ENCODE measurements at regions not wholly inside any gene's neighbourhood (a gene's known extent, or its start where the extent isn't known, plus 50 kb on each side); places are given as distances from the start of the nearest gene placed in this dataset.

GRCh38 chr1:81700728-81701470 is 99.8 kb upstream of the ADGRL2 start:
- DNase-seq (ENCODE audit: low spot score) (no peak), FAIRE-seq (no peak)

- DNase-seq (ENCODE audit: low spot score) (no peak), FAIRE-seq (no peak)
Observed at GRCh38 chr1:81699234-81699633, 101.5 kb upstream of the ADGRL2 start.

DNA sequence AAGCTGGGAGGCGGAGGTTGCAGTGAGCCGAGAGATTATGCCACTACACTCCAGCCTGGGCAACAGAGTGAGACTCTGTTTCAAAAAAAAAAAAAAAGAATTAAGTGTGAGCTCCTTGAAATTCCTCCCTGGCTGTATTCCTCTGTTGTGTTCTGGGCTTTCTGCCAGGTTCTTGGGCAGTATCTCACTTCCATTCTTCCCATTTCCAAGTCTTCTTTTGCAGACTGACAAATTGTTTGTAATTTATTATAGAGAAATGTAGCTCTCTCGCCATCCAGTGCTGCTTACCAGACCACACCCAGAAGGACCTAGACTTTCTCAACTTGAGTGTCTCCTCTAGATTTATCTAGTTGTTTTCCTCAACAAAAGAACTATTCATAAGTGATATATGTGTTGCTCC is 105.0 kb upstream of the ADGRL2 start:
- DNase-seq (ENCODE audit: low spot score) (peak; percentile 35), FAIRE-seq (no peak)

DNA sequence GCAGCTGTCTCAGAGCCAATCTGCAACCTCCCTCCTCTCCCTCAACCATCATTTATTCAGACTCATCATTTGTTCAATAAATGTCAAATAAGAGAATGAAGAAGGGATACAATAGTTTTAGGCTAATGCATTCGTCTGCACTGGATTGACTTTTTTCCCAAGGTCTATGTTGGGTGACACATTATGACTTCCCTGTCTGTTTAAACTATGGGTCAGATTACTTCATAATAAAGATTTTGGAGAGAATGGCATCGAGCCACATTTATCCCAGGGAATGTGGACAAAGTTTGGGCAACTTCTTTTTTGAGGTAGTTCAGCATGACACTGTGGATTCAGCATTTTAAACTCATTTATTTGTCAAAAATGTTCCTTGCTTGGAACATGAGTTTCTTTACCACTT is 107.4 kb upstream of the ADGRL2 start:
- FAIRE-seq = no peak
- DNase-seq (ENCODE audit: low spot score) = no peak

DNA sequence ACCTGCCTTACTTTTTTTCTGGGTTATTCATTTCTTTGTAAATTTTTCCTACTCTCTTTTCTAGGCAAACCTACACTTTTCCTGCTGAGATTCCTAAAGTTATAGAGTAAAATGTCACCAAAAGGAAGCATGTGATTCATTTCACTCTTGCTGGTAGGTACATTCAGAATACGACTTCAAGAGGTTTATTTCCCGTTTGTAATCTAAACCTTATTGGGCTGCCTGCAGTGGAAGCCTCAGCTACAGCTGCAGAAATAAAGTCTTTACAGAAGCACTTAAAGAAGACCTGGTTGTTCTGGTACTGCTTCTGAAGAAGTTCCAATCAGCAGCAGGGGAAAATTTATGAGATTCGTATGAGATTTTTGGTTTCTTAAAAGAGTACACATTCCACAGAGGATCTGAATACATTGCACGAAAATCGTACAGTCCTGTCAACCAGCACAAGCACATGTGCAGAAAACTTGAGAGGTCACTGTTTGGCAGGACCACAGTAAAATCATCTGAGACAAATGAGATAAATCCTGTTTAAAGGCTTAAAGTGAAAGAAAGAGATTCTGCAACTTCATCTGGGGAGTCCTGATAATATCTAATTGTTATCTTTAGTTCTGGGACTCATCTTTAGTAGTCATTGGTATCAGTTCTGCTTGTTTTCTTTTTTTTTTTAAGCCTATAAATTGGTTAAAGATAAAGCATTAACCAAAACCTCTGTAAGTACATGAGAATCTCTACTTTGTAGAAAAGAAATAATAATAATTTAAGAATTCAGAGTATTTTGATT is 109.9 kb upstream of the ADGRL2 start:
- no peak for DNase-seq (ENCODE audit: low spot score)
- no peak for FAIRE-seq

- FAIRE-seq (no peak), DNase-seq (ENCODE audit: low spot score) (no peak)
Observed at GRCh38 chr1:81689531-81689941, 111.2 kb upstream of the ADGRL2 start.

DNA sequence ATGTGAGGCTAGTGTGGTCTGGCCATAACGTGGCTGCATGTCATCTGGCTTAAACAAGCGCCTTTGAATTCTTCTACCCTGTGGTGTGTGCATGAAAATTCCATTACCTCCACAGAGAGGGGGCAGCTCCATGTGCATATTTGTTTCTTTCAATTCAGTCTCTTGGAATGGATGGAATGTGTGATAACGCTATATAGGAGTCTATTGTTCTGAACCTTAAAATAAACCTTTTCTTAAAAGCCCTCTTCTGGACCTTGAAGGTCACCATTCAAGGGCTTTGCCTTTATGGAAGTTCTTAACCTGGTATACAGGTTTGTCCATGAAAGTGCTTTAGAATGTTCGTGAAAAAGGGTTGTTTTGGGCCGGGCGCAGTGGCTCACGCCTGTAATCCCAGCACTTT is 118.2 kb upstream of the ADGRL2 start:
- DNase-seq (ENCODE audit: low spot score) (no peak), FAIRE-seq (no peak)

DNA sequence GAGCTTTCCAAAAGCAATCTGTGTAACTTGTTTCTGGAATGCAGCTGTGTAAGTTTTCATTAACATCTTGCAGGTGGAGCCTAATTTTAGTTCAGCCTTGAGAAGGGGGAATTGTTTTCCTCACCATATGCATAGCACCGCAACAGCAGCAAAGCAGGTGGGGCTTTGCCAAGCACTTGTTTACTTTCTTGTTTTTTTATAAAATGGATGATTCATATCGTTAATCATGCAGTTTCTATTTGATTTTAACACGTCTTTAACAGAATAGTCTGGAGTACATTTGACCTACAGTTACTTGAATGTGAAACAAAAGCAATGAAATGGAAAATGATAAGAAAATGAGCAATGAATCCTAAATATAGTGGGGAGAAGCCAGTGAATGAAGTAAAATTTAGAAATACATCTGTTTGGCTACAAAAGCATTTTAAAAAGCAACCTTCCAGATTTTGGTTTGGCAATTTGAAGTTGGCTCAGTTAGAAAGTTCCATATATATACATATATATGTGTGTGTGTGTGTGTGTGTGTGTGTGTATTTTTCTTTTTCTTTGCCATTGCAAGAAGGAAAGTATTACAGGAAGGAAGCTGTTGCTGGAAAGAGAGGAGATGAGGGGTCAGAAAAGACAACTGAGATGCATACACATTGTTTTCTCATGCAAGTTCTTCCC is 119.0 kb upstream of the ADGRL2 start:
- DNase-seq (ENCODE audit: low spot score) = no peak
- FAIRE-seq = no peak

GRCh38 chr1:81681114-81681513 is 119.6 kb upstream of the ADGRL2 start:
- no peak for DNase-seq (ENCODE audit: low spot score)
- no peak for FAIRE-seq

- DNase-seq (ENCODE audit: low spot score) (no peak), FAIRE-seq (no peak)
Observed at GRCh38 chr1:81679942-81680341, 120.8 kb upstream of the ADGRL2 start.

- FAIRE-seq = no peak
Observed at GRCh38 chr1:81678779-81679178, 122.0 kb upstream of the ADGRL2 start.

DNA sequence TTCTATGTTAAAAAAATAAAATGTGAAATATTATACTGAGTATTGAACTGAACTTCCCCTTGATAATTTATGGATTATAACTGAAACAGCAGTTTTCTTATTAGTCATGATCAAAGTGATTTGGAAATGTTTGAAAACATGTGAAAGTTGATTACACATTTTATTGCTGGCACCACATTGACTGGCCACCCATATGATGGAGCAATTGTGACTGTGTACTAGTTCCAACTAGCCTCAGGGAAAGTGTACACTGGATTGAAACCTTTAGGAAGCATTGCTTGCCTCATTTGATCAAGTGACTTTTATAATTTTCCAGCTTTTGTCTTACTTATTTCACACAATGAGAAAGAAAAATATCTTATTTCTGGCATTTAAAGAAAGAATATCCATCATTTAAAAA is 128.0 kb upstream of the ADGRL2 start:
- DNase-seq (ENCODE audit: low spot score) (no peak), FAIRE-seq (no peak)

More at GRCh38 chr1:81678779-81679178, 122.0 kb upstream of the ADGRL2 start:
- no peak for DNase-seq (ENCODE audit: low spot score)

DNA sequence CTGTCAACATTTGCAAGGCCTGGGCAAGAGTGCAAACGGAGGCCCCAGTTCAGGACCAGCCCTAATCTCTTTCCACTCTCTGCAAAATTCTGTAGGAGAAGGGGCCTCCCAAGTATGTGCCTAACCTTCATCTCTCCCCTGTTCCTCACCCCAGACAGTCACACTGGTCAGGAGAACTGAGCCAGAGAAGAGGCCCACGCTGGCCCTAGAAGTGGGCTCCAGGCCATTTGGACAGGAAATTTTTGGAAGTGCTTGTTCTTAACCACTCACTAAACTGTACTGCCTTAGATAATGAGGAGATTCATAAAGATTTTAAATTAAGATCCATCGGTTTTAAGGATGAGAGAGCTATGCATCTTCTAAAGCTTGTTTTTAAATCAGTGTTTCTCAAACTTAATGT is 129.7 kb upstream of the ADGRL2 start:
- FAIRE-seq = no peak
- DNase-seq (ENCODE audit: low spot score) = no peak

- FAIRE-seq = no peak
Observed at GRCh38 chr1:81670286-81670685, 130.4 kb upstream of the ADGRL2 start.

DNA sequence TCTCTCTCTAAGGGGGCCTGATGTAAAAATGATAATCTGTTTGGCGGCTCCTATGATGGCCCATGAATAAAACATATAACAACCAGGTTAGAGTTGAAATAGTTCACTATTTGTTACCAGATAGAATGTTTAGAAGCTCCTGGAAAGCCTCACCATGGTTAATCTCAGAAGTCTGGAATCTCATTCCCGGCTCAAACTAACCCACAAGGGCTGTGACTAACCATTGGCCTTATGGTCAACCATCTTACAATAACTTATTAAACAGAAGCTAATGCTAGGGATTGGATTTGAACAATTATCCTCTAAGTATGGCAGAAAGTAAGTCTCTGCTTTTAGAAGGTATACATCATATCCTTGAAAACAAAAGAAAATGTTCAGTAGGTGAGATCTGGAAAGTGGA is 134.1 kb upstream of the ADGRL2 start:
- DNase-seq (ENCODE audit: low spot score) = no peak
- no peak for FAIRE-seq

More at GRCh38 chr1:81670286-81670685, 130.4 kb upstream of the ADGRL2 start:
- peak; percentile 60 for DNase-seq (ENCODE audit: low spot score)

- FAIRE-seq = no peak
- DNase-seq (ENCODE audit: low spot score) = no peak
Observed at GRCh38 chr1:81664341-81664740, 136.4 kb upstream of the ADGRL2 start.

DNA sequence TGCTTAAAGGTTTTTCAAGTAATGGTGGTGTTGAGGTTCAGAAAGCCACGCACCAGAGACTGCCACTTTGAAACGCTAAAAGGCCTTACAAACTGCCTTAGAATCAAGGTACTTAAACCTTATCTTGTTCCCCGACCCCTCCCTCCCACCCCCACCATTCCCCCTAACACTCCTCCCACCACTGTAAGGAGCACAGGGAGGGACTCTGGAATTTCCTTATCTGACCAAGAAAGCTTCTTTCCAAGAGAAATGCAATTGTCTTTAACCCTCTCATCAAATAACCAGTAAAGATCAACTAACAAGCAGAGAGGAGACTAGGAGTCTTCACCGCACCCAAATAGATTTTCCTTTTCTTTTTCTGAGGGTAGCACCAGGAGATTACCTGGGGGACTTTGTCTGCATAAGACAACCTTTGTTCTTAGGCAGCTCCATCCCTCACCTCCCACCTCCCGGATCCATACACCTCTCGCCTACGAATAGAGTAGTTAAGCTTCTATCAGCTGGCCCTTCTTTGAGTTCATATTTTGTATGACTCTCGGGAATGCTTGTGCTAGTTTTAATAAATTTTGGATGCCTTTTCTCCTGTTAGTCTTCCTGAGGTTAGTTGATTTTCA is 137.7 kb upstream of the ADGRL2 start:
- no peak for FAIRE-seq
- no peak for DNase-seq (ENCODE audit: low spot score)

DNA sequence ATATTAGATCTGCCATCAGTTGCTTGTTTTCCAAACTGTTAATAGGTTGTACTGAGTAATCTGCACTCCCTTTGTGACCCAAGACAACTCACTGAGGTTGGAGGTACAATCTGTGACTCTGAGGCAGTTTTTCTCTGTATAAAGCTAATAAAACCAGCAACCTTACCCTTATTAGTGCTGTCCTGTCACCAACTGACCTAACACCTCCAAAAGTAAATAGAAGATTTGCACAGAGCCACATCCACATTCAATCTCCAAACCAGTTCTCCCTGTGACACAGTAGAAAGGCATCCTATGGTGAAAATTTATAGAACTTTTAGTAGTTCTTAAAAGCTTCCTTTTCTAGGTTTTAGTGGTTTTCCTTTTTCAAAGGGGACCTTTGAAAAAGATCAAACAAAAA is 140.4 kb upstream of the ADGRL2 start:
- no peak for FAIRE-seq
- no peak for DNase-seq (ENCODE audit: low spot score)

GRCh38 chr1:81654657-81655056 is 146.1 kb upstream of the ADGRL2 start:
- FAIRE-seq = no peak
- DNase-seq (ENCODE audit: low spot score) = no peak

- DNase-seq (ENCODE audit: low spot score) = no peak
- FAIRE-seq = no peak
Observed at GRCh38 chr1:81654147-81654546, 146.6 kb upstream of the ADGRL2 start.

DNA sequence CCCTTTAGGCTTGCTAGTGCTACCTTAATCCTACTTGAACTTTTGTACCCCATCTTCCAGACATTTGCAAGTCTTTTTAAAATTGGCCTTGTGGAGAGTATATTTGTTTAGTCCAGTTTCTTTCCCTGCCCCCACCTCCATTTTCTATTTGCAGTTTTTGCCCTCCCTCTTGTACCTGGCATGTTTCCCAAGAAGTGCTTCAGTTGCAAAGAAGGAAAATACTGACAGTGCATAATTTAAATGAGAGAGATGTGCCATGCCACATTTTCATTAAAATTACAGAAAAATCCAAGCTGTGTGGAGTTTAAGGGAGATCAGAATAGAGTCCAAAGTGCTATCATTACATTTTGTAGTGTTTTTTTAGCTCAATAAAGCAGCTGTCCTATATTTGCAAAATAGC is 150.0 kb upstream of the ADGRL2 start:
- no peak for FAIRE-seq

DNA sequence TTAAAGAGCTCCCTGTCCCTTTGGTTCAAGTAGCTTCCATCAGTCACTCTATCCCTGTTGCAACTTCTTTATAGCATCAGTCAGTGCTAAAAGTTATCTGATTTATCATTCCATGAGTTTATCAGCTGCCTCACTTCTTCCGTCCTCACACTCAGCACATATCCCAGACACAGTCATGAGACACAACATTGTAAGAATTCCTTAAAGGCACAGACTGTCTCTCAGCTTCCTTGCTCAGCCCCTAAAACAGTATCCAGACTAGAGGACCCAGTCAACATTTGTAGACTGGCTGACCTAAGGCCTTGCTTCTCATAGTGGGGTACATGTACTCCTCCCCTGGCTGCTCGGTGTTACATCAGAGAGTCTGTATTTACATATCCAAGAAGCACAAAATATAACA is 164.9 kb upstream of the ADGRL2 start:
- DNase-seq (ENCODE audit: low spot score) = no peak
- no peak for FAIRE-seq

More for the DNA sequence above, 150.0 kb upstream of the ADGRL2 start:
- DNase-seq (ENCODE audit: low spot score) = no peak

All from RCC 7860 (cell line).